GM04503 (cell line): ENCODE measurements at regions not wholly inside any gene's neighbourhood (a gene's known extent, or its start where the extent isn't known, plus 50 kb on each side); places are given as distances from the start of the nearest gene placed in this dataset.
"Not testable (repeated sequence)": the region's sequence is repeated elsewhere in the genome, so short reads cannot be mapped to it uniquely, and the experiment has no call there.

Experiments used
- DNase-seq: peaks from one replicate; pipeline ENCODE4 v3.0.0-alpha.2; 2012; ENCODE audit warnings: low read depth

- DNase-seq: no peak
Measured at GRCh38 chr12:105524961-105525360, 194.5 kb downstream of the C12orf75 start.

- DNase-seq: no peak
Measured at GRCh38 chr12:105534068-105534467, 203.6 kb downstream of the C12orf75 start.

- DNase-seq: not testable (repeated sequence)
Measured at GRCh38 chr12:105535033-105535432, 204.5 kb downstream of the C12orf75 start.

GRCh38 chr12:105538880-105539279 is 208.4 kb downstream of the C12orf75 start:
- DNase-seq: peak; percentile 15

GRCh38 chr12:105539735-105540134 is 209.2 kb downstream of the C12orf75 start:
- no peak for DNase-seq

GRCh38 chr12:105547786-105548185 is 217.3 kb downstream of the C12orf75 start:
- DNase-seq: no peak

GRCh38 chr12:105548626-105549025 is 218.1 kb downstream of the C12orf75 start:
- DNase-seq: no peak

GRCh38 chr12:105552056-105552455 is 221.6 kb downstream of the C12orf75 start:
- no peak for DNase-seq

- DNase-seq: no peak
Measured at GRCh38 chr12:105554223-105554678, 223.8 kb downstream of the C12orf75 start.

GRCh38 chr12:105554856-105555255 is 224.4 kb downstream of the C12orf75 start:
- DNase-seq: no peak

GRCh38 chr12:105555556-105556295 is 225.2 kb downstream of the C12orf75 start:
- DNase-seq: no peak

GRCh38 chr12:105559310-105559709 is 228.8 kb downstream of the C12orf75 start:
- DNase-seq: no peak

- peak; percentile 53 for DNase-seq
Measured at GRCh38 chr12:105561546-105562198, 231.2 kb downstream of the C12orf75 start.

- peak; percentile 63 for DNase-seq
Measured at GRCh38 chr12:105562199-105562971, 231.9 kb downstream of the C12orf75 start.

GRCh38 chr12:105567061-105567460 is 236.6 kb downstream of the C12orf75 start:
- no peak for DNase-seq

GRCh38 chr12:105569886-105570285 is 239.4 kb downstream of the C12orf75 start:
- DNase-seq: no peak

- no peak for DNase-seq
Measured at GRCh38 chr12:105570944-105571343, 240.5 kb downstream of the C12orf75 start.

GRCh38 chr12:105573574-105573973 is 243.1 kb downstream of the C12orf75 start:
- no peak for DNase-seq

- no peak for DNase-seq
Measured at GRCh38 chr12:105574056-105574715, 243.7 kb downstream of the C12orf75 start.

GRCh38 chr12:105575235-105575634 is 244.7 kb downstream of the C12orf75 start:
- DNase-seq: no peak

- DNase-seq: no peak
Measured at GRCh38 chr12:105576261-105576660, 245.8 kb downstream of the C12orf75 start.

- DNase-seq: no peak
Measured at GRCh38 chr12:105580821-105581352, 250.4 kb downstream of the C12orf75 start.
